ENCODE measurements at regions not wholly inside any gene's neighbourhood (a gene's known extent, or its start where the extent isn't known, plus 50 kb on each side); places are given as distances from the start of the nearest gene placed in this dataset.

DNA sequence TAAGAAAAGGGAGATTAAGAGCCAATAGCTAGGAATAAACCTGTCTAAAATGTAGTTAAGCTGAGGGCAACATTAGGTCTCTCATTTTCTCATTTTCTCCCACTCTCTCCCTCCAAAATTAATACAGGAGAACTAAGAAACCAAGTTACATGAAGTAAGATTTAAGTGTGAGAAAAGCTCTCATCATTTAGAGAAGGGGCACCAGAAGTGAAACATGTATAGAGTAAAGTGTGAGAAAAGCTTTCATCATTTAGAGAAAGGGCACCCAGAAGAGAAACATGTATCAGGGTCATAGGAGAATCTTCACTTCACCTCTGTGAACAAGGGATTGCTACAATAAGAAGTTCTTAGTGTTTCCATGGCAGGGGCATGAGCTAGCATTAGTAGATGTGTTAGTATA is 132.4 kb upstream of the CNTN1 start:
- no peak for DNase-seq

DNA sequence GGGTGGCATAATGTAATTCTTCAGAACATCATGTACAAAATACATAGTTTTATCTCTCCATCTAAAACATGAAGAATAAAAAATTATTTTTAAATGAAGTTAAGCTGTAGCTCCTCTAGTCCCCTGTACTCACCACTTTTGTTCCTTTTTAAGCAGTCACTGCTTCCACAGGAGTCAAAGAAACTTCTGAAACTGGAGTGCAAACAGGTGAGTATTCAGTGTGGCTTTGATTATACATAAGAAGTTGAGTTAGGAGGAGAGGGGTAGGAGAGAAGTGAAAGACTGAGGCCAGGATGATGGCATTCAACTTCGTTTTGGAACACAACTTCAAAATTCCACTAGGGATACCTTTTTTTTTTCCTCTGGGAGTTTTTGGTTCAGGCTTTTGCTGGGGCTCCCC is 131.4 kb upstream of the CNTN1 start:
- no peak for DNase-seq

DNA sequence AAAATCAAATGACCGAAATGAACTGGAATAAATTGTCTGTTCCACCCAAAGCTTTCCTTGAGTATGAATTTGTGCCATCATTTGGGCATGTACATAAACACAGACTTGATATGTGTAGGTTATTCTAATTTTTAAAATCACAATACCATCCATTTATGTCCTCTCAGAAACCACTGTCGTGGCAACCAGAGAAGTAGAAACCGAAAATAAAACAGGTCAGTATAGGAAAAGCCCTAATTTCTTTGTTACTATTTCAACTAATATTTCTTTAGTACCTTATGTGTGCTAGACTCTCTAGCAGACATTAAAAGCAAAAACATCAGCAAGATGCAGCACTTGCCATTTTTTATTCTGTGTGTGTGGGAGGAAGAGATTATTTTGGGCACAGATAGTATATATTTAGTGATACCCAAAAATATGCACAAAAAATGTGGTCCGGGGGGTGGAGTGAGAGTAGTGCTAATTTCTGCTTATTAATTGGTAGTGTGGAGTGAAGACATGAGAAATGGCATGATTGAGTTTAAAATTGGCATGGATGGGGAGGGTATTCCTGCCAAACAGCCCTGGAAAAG is 130.8 kb upstream of the CNTN1 start:
- DNase-seq: no peak

DNA sequence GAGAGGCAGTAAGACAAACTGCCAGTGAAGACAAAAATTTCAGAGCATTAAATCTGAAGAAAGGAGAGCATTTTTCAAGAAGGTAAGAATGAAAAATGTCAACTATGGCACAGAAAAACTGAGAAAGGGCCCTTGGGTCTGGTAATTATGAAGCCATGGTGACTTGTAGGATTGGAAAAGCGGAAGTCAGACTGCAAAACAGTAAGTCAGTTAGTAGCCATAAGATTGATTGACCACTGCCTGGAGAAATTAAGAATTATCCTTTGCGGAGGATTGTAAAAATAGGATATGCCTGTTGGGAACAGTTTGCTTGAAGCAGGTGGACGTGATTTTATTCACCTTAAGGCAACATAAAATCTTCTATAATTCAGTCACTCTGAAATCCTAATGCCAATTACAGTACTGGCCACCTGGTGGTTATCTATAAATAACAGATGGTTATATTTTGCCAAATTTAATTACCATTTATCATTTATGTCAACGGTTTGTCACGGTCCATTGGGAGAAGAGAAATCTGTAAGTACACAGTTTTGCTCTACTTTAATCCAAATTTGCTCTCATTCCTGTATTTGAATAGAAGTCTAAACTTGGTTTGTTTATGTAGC is 127.1 kb upstream of the CNTN1 start:
- peak; percentile 83 to 97 for DNase-seq

DNA sequence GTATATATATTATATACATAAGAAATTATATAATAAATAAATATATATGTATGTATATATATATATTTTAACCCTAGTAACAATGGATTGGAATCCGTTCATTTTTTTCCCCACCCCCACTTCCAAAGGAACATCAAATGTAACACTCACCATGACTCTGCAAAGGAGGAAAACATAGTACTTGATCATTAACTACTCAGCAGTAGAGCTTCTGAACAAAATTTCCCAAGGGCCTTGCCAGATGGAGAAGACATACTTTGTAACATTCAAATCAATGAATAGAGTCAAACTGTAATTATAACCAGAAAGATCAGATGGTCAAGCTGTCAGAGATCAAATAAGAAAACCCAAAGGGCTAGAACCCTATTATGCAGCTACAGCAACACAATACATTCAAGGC is 126.0 kb upstream of the CNTN1 start:
- peak; percentile 79 to 94 for DNase-seq

DNA sequence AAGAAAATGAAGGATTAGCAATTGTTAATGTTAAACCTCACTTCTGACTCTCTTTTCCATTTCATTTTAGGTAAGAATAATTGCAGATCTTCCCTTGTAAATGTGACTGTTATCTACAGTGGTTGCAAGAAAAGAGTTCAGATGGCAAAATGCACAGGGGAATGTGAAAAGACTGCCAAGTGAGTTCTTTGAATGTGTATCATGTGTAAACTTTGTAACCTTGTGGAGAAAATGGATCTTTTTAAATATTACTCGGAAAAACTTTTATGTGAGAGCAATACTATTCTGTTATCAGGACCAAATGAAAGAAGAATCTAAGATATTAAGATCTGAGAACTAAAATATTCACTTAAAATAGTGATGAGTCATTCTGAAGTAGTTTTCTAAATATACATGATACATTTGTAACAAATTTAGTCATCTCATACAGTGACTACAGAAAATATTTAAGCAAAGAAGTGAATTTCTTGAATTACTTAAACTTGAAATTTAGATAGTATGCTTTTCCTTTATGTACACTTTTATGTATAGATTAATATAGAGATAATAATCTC is 122.5 kb upstream of the CNTN1 start:
- DNase-seq: no peak

DNA sequence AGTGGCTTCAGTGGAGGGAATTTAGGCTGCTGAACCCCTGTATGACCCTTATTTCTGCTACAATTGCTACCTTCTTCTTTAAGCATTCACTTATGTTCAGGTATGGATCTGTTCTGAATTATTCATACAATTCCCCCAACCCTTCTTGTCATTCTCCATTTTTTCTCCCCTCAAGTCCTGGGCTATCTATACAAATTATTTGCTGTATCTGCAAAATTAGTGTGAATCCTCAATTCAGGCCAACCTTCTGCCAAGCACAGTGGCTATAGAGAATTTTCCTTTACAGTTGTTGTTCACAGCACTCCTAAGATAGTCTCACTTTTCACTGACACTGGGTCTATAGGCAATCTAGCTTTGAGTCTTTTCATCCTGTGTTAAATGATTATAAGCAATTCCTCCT is 119.2 kb upstream of the CNTN1 start:
- no peak for DNase-seq

DNA sequence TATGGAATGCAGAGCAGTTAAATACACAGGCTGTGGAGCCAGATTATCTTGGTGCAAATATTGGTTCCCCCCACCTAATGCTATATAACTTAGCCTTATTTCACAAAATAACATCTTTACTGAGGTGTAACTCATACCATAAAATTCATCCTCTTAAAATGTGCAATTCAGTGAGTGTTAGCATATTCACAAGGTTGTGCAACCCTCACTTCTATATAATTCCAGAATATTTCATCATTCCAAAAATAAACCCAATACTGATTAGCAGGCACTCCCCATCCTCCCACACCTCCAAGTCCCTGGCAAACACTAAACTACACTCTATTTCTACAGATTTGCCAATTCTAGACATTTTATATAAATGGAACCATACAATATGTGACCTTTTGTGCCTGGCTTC is 116.3 kb upstream of the CNTN1 start:
- DNase-seq: no peak

DNA sequence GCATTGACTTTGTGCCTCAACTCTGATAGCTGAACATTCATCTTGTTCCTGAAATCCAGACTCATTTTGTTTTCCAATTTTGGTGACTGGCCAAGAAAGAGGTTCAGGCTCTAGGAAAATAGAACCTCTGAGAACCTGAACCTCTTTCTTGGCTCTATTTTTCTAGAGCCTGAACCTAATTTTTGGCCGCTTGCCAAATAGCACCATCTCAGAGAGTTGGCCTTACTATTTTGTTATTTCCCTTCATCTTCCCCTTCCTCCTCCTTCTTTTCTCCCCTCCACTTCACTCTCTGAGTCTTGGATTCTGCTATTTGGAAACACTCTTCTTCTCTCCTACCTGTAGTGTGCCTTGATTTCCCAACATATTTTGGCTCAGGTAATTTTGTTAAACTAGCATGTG is 114.4 kb upstream of the CNTN1 start:
- DNase-seq: no peak

DNA sequence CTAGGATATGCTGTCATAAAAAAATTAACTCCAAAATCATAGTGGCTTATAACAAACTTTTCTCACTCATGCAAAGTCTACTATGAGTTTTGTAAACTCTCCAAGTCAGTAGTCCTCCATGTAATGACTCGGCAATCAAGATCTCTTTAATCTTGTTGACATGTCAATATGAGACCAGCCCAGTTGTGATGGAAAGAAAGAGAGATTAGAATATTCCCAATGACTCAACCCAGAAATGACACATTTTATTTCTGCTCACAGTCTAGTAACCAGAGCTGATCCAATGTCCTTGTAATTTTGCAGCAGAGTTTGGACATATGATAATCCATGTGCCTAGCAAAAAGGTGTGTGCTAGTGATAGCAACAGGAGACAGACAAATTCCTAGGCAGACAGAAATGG is 112.6 kb upstream of the CNTN1 start:
- DNase-seq: no peak

DNA sequence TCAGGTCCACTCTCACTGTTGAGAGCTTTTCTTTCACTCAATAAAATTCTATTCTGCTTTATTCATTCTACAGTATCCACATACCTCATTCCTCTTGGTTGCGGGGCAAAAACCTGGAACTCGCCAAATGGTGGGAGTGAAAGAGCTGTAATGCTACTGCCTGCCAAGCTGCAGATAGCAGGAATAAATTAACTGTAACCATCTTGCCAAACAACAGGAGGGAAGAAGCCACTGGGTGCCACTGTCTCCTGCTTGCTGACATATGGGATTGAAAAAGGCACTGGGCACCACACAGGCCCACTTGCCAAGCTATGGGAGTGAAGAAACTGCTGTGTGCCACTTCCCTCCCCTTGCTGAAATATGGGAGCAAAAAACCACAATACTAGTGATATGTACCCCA is 111.9 kb upstream of the CNTN1 start:
- DNase-seq: no peak

DNA sequence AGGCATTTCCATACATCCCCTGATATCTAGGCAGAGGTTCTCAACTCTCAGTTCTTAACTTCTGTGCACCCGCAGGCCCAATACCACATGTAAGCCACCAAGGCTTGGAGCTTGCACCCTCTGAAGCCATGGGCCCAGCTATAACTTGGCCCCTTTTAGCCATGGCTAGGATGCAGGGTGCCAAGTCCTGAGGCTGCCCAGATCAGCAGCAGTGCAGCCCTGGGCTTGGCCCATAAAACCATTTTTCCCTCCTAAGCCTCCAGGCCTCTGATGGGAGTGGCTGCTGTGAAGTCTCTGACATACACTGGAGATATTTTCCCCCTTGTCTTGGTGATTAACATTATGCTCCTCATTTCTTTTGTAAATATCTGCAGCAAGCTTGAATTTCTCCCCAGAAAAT is 110.3 kb upstream of the CNTN1 start:
- DNase-seq: no peak

DNA sequence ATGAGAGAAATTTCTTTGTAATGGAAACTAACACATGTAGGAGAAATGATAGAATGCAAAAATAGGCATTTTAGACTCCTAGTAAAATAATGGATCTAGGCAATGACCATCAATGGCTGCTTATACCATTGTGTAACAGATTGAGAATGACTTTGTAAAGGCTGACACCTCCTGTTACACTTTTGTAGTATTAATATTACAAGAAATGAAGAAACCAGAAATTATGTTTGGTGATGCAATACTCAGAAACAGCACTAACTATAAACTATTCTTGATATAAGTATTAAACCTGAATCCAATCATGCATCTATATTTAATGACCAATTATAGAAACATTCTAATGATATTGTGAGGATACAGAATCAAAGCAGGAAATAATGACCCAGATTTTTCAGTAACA is 108.5 kb upstream of the CNTN1 start:
- DNase-seq: no peak

DNA sequence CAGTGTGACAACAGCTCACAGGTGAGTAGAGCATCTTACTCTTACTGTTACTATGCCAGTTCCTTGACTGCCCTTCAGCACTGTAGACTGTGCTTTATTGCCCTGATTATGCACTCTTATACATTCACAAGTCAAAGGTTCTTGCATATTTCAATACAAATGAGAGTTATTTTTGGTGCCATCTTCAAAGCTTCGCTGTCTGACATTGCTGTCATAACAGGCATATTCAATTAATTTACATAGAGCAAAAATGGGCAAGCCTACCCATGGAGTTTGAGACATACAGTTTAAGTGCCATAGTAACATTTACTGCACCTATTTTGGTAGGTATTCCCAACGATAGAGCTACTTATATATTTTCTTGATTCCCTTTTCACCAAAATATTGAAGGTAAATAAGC is 107.5 kb upstream of the CNTN1 start:
- no peak for DNase-seq

DNA sequence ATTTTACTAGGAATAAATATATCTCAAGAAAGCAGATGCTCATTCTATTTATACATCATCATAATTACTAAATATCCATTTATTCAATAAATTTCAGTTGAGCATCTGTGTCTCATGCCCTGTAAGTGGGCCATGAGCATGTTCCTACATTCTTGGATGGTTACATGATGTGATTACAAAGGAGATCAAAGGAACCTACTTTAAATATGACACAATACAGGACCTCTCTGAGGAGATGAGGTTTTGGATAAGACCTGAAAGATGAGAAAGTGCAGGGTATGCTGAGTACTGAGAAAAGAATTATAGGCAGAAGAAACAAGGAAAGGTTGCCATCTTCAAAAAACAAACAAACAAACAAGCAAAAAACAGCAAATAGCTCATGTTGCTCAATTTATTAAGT is 105.4 kb upstream of the CNTN1 start:
- DNase-seq: no peak

DNA sequence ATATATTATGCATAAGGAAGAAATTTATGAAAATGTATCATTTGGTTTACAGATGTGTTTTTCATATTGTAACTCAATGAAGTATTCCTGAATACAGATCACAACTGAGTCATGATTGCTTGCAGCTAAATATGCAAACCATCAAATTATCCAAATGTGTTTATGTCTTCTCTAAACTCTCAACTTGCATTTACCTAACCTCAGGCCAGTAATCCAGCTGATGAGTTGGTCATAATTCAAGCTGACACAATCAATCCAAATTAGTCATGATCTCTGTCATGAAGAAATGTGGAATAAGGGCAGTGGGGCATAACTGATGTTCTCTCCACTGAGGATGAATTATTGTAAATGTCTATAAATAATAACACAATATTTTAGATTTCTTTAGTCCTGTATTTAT is 104.8 kb upstream of the CNTN1 start:
- DNase-seq: no peak

DNA sequence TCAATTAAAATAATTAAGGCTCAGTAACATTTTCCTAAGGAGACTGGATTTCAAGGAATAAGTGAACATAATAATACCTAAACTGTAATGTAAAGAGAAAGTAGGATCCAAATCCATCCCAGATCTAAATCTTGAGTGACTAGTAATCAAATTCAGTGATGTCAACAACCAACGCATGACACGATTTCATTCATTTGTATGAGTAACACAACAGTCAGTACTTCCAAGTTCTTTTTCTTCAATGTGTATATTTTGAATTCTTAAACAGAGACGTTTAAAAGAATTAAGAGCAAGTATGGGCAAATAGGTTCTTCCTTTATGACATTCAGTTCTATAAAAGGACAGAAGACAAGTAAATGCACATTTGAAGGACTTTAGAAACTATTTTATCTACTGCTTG is 104.3 kb upstream of the CNTN1 start:
- DNase-seq: no peak

DNA sequence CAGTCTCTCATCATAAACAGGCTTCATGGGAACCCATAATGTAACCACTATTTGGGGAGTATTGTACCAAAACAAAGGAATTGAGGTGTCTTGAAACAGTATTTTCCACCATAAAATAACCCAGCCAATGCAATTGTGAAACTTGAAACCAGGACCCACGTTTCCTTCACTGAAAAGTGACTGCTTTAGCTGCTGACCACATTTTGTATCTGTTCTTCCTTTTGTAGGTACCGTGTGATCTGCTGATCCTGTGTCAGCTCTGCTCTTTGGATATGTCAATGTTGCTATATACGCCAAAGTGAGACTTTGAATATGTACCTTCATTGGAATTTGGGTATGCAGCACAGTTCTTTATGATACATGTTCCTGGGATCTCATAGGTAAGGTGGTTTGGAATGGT is 95.1 kb upstream of the CNTN1 start:
- no peak for DNase-seq

DNA sequence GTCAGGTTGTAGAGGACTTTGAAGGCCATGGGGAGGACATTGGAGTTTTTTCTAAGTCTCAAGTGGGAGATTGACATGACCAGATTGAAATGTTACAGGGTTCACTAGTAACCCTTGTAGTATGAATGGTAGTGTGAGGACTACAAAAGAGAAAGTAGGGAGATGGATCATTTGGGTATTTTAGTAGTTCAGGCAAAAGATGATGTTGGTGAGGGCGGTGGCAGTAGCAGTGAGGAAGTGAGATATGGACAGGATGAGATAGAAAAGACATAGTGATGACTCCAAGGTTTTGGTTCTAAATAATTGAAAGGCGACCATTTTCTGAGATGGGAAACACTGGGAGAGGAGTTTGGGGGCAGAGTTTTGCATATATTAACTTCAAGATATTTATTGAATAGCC is 94.2 kb upstream of the CNTN1 start:
- no peak for DNase-seq

DNA sequence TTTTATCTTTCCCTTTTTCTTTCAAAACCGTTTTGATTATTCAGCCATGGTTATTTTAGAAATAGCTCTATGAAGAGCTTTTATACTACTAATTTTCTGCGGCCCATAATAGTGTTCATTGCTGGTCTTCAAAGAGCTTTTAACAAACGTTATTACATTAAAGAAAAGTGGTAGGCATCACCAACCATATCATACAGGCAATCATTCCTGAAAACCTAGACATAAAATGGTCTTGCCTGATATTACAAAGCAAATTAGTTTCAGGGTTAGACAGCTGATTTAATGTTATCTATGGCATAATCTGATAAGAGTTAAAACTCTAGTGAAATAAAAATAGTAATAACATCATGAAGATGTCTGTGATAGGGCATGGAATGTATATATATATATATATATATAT is 89.7 kb upstream of the CNTN1 start:
- no peak for DNase-seq

DNA sequence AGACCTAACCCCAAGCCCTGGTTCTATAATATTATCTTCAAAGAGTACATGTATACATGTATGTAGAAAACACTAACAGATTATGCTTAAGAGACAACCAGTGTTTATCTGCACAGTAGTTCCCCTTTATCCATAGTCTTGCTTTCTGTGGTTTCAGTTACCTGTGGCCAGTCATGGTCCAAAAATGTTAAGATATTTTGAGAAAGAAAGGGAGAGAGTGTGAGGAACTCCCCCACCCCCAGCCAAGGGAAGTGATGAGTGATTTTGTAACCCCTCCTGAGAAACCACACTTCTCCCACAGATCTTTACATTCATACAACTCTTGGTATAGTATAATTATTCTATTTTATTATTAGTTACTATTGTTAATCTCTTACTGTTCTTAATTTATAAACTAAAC is 77.3 kb upstream of the CNTN1 start:
- no peak for DNase-seq

DNA sequence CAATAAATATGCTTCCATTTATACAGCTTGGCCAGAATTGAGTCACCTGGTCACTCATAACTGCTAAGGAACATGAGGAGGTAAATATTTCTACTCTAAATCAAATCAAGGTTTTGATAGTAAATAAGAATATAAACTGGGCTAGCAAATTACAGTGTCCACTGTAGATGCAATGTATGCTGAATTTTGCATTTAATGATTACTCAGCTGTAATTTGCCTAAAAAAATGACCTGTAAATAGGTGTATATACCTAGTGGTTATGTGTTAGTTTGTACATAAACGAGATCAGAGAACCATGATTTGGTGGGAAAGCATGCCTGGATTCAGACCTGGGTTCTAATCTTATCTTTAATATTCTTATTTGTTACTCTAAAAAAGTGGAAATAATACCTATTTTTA is 76.6 kb upstream of the CNTN1 start:
- no peak for DNase-seq

DNA sequence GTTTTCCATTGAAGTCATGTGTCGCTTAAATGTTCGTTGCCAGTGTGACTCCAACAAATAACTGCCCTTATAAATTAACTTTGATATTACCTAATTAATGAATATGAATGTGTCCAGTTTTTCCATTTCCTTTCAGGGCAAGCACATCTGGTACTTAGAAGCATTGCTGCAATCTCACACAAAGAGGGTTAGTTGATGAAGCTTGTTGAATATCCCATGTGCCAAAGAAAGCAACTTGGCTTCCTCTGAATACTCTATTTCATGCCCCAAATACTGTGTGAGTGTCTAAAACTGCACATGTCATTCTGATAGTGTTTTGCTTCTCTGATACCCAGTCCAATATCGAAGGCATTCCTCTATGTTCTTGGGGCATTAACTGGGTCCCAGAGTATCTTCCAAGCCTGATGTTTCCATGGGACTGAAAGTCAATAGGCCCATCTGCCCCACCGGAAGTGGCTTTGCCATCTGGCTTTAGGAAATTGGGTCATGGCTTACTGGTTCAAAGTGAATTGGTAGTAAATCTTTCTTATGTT is 75.8 kb upstream of the CNTN1 start:
- DNase-seq: peak; percentile 39 to 72

DNA sequence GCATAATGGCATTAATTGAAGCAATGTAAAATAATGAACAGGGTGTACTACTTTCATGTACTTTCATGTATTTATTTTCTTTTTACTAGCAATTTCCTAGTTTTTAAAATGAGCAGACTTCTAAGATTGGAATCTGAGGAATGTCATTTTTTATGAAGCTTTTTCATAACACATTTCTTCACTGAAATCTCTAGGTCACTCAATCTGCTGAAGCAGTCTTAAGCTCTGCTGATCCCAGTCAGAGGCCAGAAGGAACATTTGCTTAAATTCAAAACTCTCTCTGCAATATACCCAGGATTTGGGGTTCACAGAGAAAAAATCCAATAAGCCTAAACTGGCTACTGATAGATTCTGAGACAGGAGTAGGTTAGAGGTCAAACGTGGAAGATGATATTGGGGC is 73.6 kb upstream of the CNTN1 start:
- no peak for DNase-seq

DNA sequence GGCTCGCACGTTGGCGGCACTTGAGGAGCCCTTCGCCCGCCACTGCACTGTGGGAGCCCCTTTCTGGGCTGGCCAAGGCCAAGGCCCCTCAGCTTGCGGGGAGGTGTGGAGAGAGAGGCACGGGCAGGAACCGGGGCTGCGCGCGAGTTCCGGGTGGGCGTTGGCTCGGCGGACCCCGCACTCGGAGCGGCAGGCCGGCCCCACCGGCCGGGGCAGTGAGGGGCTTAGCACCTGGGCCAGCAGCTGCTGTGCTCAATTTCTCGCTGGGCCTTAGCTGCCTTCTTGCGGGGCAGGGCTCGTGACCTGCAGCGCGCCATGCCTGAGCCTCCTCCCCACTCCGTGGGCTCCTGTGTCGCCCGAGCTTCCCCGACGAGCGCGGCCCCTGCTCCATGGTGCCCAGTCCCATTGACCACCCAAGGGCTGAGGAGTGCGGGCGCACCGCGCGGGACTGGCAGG is 71.6 kb upstream of the CNTN1 start:
- no peak for DNase-seq
